Sigmoid colon (tissue), 6 donors: ENCODE measurements at regions not wholly inside any gene's neighbourhood (a gene's known extent, or its start where the extent isn't known, plus 50 kb on each side); places are given as distances from the start of the nearest gene placed in this dataset.

Experiments used
- DNase-seq: peaks from one replicate; pipeline ENCODE4 v3.0.0-alpha.2; 2019
- H3K27ac ChIP-seq, 4 donors: fragments of 200-600 bp; sonication (generic); one replicate each; pipeline ENCODE4 v1.5.1; 2016 to 2019; ENCODE audit warnings: mild to moderate bottlenecking in 1 of 4
- H3K27me3 ChIP-seq, 3 donors: fragments of 200-600 bp; sonication (generic); one replicate each; pipeline ENCODE4 v1.5.1; 2019; ENCODE audit warnings: mild to moderate bottlenecking in 1 of 3
- H3K36me3 ChIP-seq, 4 donors: fragments of 200-600 bp; sonication (generic); one replicate each; pipeline ENCODE4 v1.5.1; 2016 to 2019
- H3K4me1 ChIP-seq, 4 donors: fragments of 200-600 bp; sonication (generic); one replicate each; pipeline ENCODE4 v1.5.1; 2017 to 2019
- H3K4me3 ChIP-seq, 4 donors: fragments of 200-600 bp; sonication (generic); one replicate each; pipeline ENCODE4 v1.5.1; 2017 to 2019; ENCODE audit warnings: mild to moderate bottlenecking in 2 of 4, moderate library complexity in 1 of 4
- H3K9me3 ChIP-seq, 4 donors: fragments of 200-600 bp in 3 of 4; sonication (generic) in 3 of 4; one replicate each; pipeline versions ENCODE4 v1.5.1 to v1.6.1; 2013 to 2019
- CTCF ChIP-seq, 4 experiments: fragments of 450-650 bp in 3 of 4; fragments of 200-600 bp in 1 of 4; IDR thresholded peaks; one replicate each; pipeline ENCODE4 v1.5.1; 2016 to 2019; ENCODE audit warnings: antibody characterized with exemption in 4 of 4, mild to moderate bottlenecking in 3 of 4, moderate library complexity in 2 of 4
- EP300 ChIP-seq, 4 donors: sonication (generic); formaldehyde crosslinking; IDR thresholded peaks; one replicate each; pipeline ENCODE4 v1.6.1; 2017; ENCODE audit warnings: antibody characterized with exemption in 4 of 4
- POLR2A ChIP-seq, 2 donors: fragments of 450-650 bp; IDR thresholded peaks; one replicate each; pipeline ENCODE4 v1.6.1; 2016; ENCODE audit warnings: antibody characterized with exemption in 2 of 2, mild to moderate bottlenecking in 2 of 2, moderate library complexity in 2 of 2
- POLR2AphosphoS5 ChIP-seq, 4 donors: sonication (generic); formaldehyde crosslinking; IDR thresholded peaks; one replicate each; pipeline ENCODE4 v1.6.1; 2017; ENCODE audit warnings: antibody characterized with exemption in 4 of 4
- WGBS, 2 donors: extraction: QIAGEN DNeasy Blood & Tissue Kit; methylation state at CpG; one replicate each; pipeline ENCODE4 v1.1.7; 2013; 5-methylcytosine and 5-hydroxymethylcytosine counted together
- intact Hi-C: fragments of 100-400 bp; cut with DNase I; formaldehyde crosslinking; loops from one replicate; pipeline ENCODE4 v1.15.1; 2023
- donor health status: healthy with polysubstance abuse.
- donor health status: healthy.

- intact Hi-C loops: no loop called here
These were observed 693.0 kb upstream of the SOX9 start for GRCh38 chr17:71427801-71428200.

GRCh38 chr17:71428897-71429296 is 691.9 kb upstream of the SOX9 start:
- Histone ChIP-seq H3K4me1 (no peaks in the 10 kb centered on the region), H3K9me3 (no peaks in the 10 kb centered on the region), H3K27ac (no peak overlapping the region), H3K27me3 (no peaks in the 10 kb centered on the region), H3K36me3 (no peaks in the 10 kb centered on the region), H3K4me3 (no peak overlapping the region)
- TF ChIP-seq POLR2A (IDR thresholded peaks at IDR 0.05) (no peak), CTCF (IDR thresholded peaks at IDR 0.05) (no peak), POLR2AphosphoS5 (IDR thresholded peaks at IDR 0.05) (no peak), EP300 (IDR thresholded peaks at IDR 0.05) (no peak)
- intact Hi-C loops: no loop called here
- DNase-seq: no peak

More at GRCh38 chr17:71427801-71428200, 693.0 kb upstream of the SOX9 start:
- WGBS, 2 donors: 76 to 86% methylated on average over 3 of the region's 3 CpGs
- H3K36me3 ChIP-seq: no peaks in the 10 kb centered on the region
- DNase-seq: no peak
- no peak overlapping the region for H3K27ac ChIP-seq
- H3K27me3 ChIP-seq: no peaks in the 10 kb centered on the region
- no peaks in the 10 kb centered on the region for H3K4me1 ChIP-seq
- H3K9me3 ChIP-seq: no peaks in the 10 kb centered on the region
- H3K4me3 ChIP-seq: no peak overlapping the region
- TF ChIP-seq POLR2AphosphoS5 (IDR thresholded peaks at IDR 0.05): no peak
- TF ChIP-seq POLR2A (IDR thresholded peaks at IDR 0.05): no peak
- TF ChIP-seq EP300 (IDR thresholded peaks at IDR 0.05): no peak
- TF ChIP-seq CTCF (IDR thresholded peaks at IDR 0.05): no peak

GRCh38 chr17:71430281-71430680 is 690.5 kb upstream of the SOX9 start:
- no peak for DNase-seq
- Histone ChIP-seq H3K27me3 (no peaks in the 10 kb centered on the region), H3K36me3 (no peaks in the 10 kb centered on the region), H3K27ac (no peak overlapping the region), H3K9me3 (no peaks in the 10 kb centered on the region), H3K4me1 (no peaks in the 10 kb centered on the region), H3K4me3 (no peak overlapping the region)
- intact Hi-C loops: no loop called here
- whole genome bisulfite sequencing, 2 donors: 83 to 88% methylated on average over 5 of the region's 5 CpGs
- no peak for TF ChIP-seq POLR2AphosphoS5 (IDR thresholded peaks at IDR 0.05)
- no peak for TF ChIP-seq CTCF (IDR thresholded peaks at IDR 0.05)
- TF ChIP-seq EP300 (IDR thresholded peaks at IDR 0.05): no peak
- TF ChIP-seq POLR2A (IDR thresholded peaks at IDR 0.05): no peak

- no peaks in the 10 kb centered on the region for H3K9me3 ChIP-seq
- no peak overlapping the region for H3K4me3 ChIP-seq
- TF ChIP-seq POLR2AphosphoS5 (IDR thresholded peaks at IDR 0.05) (no peak), EP300 (IDR thresholded peaks at IDR 0.05) (no peak), POLR2A (IDR thresholded peaks at IDR 0.05) (no peak), CTCF (IDR thresholded peaks at IDR 0.05) (no peak)
- no peaks in the 10 kb centered on the region for H3K4me1 ChIP-seq
- H3K36me3 ChIP-seq: no peaks in the 10 kb centered on the region
- no peak overlapping the region for H3K27ac ChIP-seq
- intact Hi-C loops: no loop called here
- DNase-seq: no peak
- H3K27me3 ChIP-seq: no peaks in the 10 kb centered on the region
- WGBS, 2 donors: 87 to 91% methylated on average over 2 of the region's 2 CpGs
These were observed 689.7 kb upstream of the SOX9 start for GRCh38 chr17:71431146-71431545.
